ENCODE measurements at regions not wholly inside any gene's neighbourhood (a gene's known extent, or its start where the extent isn't known, plus 50 kb on each side); places are given as distances from the start of the nearest gene placed in this dataset.

DNA sequence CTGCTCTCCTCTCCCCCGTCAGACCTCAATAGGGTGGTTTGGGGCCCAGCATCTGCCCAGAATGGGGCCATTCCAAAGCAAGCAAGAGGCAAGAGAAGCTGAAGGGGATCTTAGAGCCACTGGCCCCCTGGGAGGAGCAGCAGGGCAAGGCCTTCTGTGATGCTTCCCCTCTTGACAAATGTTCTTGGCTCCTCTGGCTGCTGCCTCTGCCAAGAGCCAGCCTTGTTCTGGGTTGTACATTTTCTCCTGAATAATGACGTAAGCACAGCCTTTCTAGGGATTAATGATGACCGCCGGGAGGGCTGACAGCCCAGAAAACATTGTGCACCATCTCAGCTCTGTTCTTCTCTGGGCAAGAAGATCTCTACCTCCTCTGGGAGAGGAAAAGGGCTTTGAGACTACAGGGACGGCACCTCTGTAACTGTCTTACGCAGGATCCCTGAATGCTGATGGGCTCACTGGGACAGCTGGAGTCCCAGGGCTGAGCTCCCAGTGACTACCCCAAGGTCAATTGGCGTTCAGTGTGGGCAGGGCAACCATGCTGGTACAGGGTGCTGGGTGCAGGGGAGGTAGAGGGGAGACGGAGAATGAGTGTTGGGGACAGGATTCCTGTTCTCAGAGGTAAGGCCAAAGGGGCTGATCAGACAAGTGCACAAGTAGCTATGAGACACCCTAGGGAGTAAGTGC, 253.3 kb downstream of the FAM43A start:
- Histone ChIP-seq H3K27ac (no peak overlapping the region), H3K4me3 (no peak overlapping the region), H3K4me1 (peaks cover 3% of the 10 kb centered on the region), H3K27me3 (no peaks in the 10 kb centered on the region), H3K36me3 (ENCODE audit: low read depth, missing control alignments) (no peaks in the 10 kb centered on the region), H3K9me3 (no peaks in the 10 kb centered on the region)
- WGBS, 2 donors = 69 to 74% methylated on average over 5 to 8 of the region's 8 CpGs
- DNase-seq = no peak
- intact Hi-C loops (cut with DNase I; ENCODE audit: low total_unique reads) = no loop called here
- no peak for TF ChIP-seq POLR2A (IDR thresholded peaks at IDR 0.05)
- TF ChIP-seq, protein P1, sequence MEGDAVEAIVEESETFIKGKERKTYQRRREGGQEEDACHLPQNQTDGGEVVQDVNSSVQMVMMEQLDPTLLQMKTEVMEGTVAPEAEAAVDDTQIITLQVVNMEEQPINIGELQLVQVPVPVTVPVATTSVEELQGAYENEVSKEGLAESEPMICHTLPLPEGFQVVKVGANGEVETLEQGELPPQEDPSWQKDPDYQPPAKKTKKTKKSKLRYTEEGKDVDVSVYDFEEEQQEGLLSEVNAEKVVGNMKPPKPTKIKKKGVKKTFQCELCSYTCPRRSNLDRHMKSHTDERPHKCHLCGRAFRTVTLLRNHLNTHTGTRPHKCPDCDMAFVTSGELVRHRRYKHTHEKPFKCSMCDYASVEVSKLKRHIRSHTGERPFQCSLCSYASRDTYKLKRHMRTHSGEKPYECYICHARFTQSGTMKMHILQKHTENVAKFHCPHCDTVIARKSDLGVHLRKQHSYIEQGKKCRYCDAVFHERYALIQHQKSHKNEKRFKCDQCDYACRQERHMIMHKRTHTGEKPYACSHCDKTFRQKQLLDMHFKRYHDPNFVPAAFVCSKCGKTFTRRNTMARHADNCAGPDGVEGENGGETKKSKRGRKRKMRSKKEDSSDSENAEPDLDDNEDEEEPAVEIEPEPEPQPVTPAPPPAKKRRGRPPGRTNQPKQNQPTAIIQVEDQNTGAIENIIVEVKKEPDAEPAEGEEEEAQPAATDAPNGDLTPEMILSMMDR (IDR thresholded peaks at IDR 0.05) = no peak

DNA sequence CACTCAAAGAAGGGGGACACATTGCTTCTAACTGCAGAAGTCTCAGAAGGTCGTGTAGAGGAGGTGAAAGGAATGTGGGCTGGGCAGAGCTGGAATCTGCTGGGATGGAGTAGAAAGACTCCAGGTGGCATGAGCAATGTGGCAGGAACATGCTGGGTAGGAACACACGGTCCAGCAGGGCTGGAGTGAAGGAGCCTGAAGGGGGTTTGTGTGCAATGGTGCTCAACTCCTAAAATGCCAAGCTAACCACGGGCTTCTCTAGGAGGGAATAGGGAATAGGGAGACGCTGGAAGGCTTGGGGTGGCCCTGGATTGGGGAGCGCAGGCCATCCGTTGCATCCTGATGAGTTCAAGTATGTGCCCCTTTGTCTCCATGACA, 253.8 kb downstream of the FAM43A start:
- 83 to 86% methylated on average over 6 of the region's 6 CpGs for WGBS, 2 donors
- Histone ChIP-seq H3K27ac (no peak overlapping the region), H3K9me3 (no peaks in the 10 kb centered on the region), H3K4me1 (peaks cover 3% of the 10 kb centered on the region), H3K27me3 (no peaks in the 10 kb centered on the region), H3K36me3 (ENCODE audit: low read depth, missing control alignments) (no peaks in the 10 kb centered on the region), H3K4me3 (no peak overlapping the region)
- intact Hi-C loops (cut with DNase I; ENCODE audit: low total_unique reads) = no loop called here
- TF ChIP-seq, protein P1 (IDR thresholded peaks at IDR 0.05) = no peak
- TF ChIP-seq POLR2A (IDR thresholded peaks at IDR 0.05) = no peak
- DNase-seq = no peak

DNA sequence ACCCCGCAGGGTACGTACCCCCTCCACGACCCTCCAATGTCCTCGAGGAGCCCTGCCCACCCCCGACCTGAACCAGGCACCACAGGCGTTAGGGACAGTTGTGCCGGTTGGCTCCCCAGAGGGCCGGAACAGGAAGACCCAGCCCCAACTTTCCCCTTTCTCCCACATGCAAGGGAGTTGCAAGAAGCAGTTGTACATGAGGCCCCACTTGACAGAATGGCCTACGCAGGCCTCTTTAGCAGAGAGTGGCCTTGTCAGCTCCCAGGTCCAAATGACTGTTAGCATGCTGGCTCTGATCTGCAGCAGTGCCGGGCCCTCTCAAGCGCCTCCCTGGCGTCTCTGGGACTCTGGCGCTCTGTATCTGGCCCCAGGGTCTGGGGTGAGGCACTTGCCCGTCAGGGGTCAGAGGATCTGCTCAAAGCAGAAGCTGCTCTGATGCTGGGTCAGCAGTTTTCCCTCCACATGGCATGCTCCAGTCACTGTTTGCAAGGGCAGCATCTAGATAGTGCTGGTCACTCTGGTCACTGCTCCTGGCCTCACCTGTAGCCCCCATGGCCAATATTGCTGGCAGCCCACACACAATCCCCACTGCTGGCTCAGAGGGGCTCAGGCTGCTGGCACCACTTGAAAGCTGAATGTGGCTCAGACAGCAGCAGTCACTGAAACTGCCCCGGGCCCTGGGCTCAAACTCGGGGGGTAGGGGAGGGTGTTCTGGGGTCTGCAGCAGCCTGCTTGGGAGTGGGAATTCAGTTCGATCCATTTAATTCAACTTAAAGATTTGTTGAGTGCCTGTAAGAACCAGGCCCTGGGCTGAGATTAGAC, 254.5 kb downstream of the FAM43A start:
- no peak for DNase-seq
- 88 to 98% methylated on average over 10 to 17 of the region's 17 CpGs for WGBS, 2 donors
- TF ChIP-seq, protein P1 (IDR thresholded peaks at IDR 0.05) = no peak
- no peak for TF ChIP-seq POLR2A (IDR thresholded peaks at IDR 0.05)
- Histone ChIP-seq H3K27me3 (no peaks in the 10 kb centered on the region), H3K4me1 (peaks cover 3% of the 10 kb centered on the region), H3K9me3 (no peaks in the 10 kb centered on the region), H3K27ac (no peak overlapping the region), H3K36me3 (ENCODE audit: low read depth, missing control alignments) (no peaks in the 10 kb centered on the region), H3K4me3 (no peak overlapping the region)
- intact Hi-C loops (cut with DNase I; ENCODE audit: low total_unique reads) = no loop called here

DNA sequence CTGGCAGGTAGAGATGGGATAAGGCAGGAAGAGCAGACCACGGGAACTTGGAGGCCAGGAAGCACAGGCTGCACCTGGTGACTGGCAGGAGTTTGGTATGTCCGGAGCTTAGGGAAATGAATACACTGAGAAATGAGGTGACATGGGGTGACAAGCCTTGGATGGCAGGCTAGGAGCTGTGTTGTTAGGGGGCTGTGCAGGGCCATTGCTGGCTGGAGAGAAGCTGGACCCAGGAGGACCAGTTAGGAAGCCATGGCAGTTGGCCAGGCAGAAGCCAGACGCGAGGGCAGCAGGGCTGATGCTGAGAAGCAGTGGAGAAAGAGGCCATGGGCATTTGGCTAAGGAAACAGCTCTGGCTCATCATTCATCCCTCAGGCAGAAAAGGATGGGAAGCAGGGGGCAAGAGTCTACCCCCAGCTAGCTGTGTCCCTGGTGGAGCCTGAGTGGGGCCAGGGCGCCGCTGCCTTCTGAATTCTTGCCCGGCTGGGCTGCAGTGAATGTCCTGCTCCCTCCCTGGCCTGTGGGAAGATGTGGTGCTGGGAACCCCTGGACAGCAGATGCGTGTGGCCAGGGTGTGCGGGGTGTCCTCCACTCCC, 255.8 kb downstream of the FAM43A start:
- Histone ChIP-seq H3K4me1 (peaks cover 3% of the 10 kb centered on the region), H3K9me3 (no peaks in the 10 kb centered on the region), H3K27me3 (no peaks in the 10 kb centered on the region), H3K27ac (no peak overlapping the region), H3K36me3 (ENCODE audit: low read depth, missing control alignments) (no peaks in the 10 kb centered on the region), H3K4me3 (no peak overlapping the region)
- 83 to 88% methylated on average over 7 to 9 of the region's 9 CpGs for WGBS, 2 donors
- intact Hi-C loops (cut with DNase I; ENCODE audit: low total_unique reads) = no loop called here
- TF ChIP-seq POLR2A (IDR thresholded peaks at IDR 0.05) = no peak
- no peak for DNase-seq

DNA sequence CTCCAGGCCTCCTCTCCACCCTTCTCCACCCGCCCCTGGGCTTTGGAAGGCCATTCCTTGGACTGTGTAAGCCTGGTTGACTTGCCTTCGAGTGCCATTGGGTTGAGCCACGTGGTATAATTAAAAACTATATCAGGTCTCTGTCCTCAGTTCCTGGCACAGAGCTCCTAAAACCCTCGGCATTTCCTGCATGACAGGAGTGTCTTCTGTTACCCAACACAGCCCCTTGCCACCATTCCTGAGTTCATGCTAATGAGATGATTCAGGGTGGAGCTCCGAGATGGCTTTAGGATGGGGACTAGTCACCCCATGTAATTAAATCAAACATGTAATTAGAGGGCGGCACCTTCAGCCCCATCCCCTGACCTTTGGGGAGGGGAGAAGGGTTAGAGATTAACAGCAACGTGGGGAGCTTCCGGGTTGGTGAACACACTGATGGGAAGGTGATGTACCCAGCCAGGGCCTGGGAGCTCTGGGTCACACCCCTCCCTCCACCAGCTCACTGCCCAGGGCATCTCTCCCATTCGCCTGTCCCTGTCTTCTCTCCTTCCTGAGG, 256.4 kb downstream of the FAM43A start:
- Histone ChIP-seq H3K4me1 (peaks cover 3% of the 10 kb centered on the region), H3K36me3 (ENCODE audit: low read depth, missing control alignments) (no peaks in the 10 kb centered on the region), H3K4me3 (no peak overlapping the region), H3K27ac (no peak overlapping the region), H3K27me3 (no peaks in the 10 kb centered on the region), H3K9me3 (no peaks in the 10 kb centered on the region)
- TF ChIP-seq POLR2A (IDR thresholded peaks at IDR 0.05) = no peak
- TF ChIP-seq, protein P1 (IDR thresholded peaks at IDR 0.05) = no peak
- intact Hi-C loops (cut with DNase I; ENCODE audit: low total_unique reads) = no loop called here
- DNase-seq = no peak
- 81 to 82% methylated on average over 9 of the region's 9 CpGs for WGBS, 2 donors

All from testis (tissue), 2 donors.